GM12891 (cell line): ENCODE measurements at regions not wholly inside any gene's neighbourhood (a gene's known extent, or its start where the extent isn't known, plus 50 kb on each side); places are given as distances from the start of the nearest gene placed in this dataset.

Source experiments
- PAX5 ChIP-seq: IDR thresholded peaks from 2 replicates; pipeline ENCODE4 v1.6.1; 2011; ENCODE audit warnings: low read length, moderate library complexity, mild to moderate bottlenecking; ENCODE audit not compliant: insufficient read depth, severe bottlenecking
- POLR2A ChIP-seq: IDR thresholded peaks from 2 replicates; pipeline ENCODE4 v1.6.1; 2011; ENCODE audit warnings: low read depth, low read length, control low read depth
- POLR2AphosphoS5 ChIP-seq: IDR thresholded peaks from 2 replicates; pipeline ENCODE4 v1.6.1; 2011; ENCODE audit warnings: low read depth, low read length, control low read depth
- POU2F2 ChIP-seq: IDR thresholded peaks from 2 replicates; pipeline ENCODE4 v1.6.1; 2011; ENCODE audit warnings: low read depth, mild to moderate bottlenecking, control low read depth, low read length, moderate library complexity
- TAF1 ChIP-seq: IDR thresholded peaks from 2 replicates; pipeline ENCODE4 v1.6.1; 2011; ENCODE audit warnings: low read depth, low read length, control low read depth

GRCh38 chr7:9782275-9782674 is 1191.4 kb upstream of the PHF14 start:
- TF ChIP-seq TAF1 (no peak), POLR2A (no peak), PAX5 (no peak), POLR2AphosphoS5 (no peak), POU2F2 (no peak)
